SK-N-SH treated with all-trans-retinoic acid at 6 μM for 48 hours (cell line): ENCODE measurements at regions not wholly inside any gene's neighbourhood (a gene's known extent, or its start where the extent isn't known, plus 50 kb on each side); places are given as distances from the start of the nearest gene placed in this dataset.

Experiments used
- ATAC-seq: fragments of 200-7000 bp; cut with Tn5 transposase; 3 replicates; pipeline ENCODE4 v1.9.1; 2020; ENCODE audit warnings: mild to moderate bottlenecking, moderate library complexity
- ARNTL ChIP-seq: fragments of 450-650 bp; formaldehyde crosslinking; IDR thresholded peaks from 2 replicates; pipeline ENCODE4 v1.5.0; 2020; ENCODE audit warnings: low read depth, mild to moderate bottlenecking, moderate library complexity, borderline replicate concordance
- BACH2 ChIP-seq: fragments of 250-450 bp; sonication (Bioruptor Pico); IDR thresholded peaks from 2 replicates; pipeline ENCODE4 v1.9.0; 2021; ENCODE audit warnings: mild to moderate bottlenecking, borderline replicate concordance
- CSDC2 ChIP-seq: fragments of 250-450 bp; sonication (Bioruptor Pico); IDR thresholded peaks from 2 replicates; pipeline ENCODE4 v1.5.0; 2020; ENCODE audit warnings: mild to moderate bottlenecking, moderate library complexity
- ESRRG ChIP-seq: fragments of 250-450 bp; sonication (Bioruptor Pico); IDR thresholded peaks from 2 replicates; pipeline ENCODE4 v1.6.1; 2021; ENCODE audit warnings: mild to moderate bottlenecking
- GLIS3 ChIP-seq: fragments of 250-450 bp; sonication (Bioruptor Pico); IDR thresholded peaks from 2 replicates; pipeline ENCODE4 v1.5.0; 2020; ENCODE audit warnings: mild to moderate bottlenecking, moderate library complexity
- ISL1 ChIP-seq: fragments of 250-450 bp; sonication (Bioruptor Pico); IDR thresholded peaks from 2 replicates; pipeline ENCODE4 v2.1.2; 2022; ENCODE audit warnings: mild to moderate bottlenecking, moderate library complexity
- OSR1 ChIP-seq: fragments of 250-450 bp; sonication (Bioruptor Pico); IDR thresholded peaks from 2 replicates; pipeline ENCODE4 v1.8.0; 2022; ENCODE audit warnings: moderate library complexity, mild to moderate bottlenecking, inconsistent platforms
- POU6F1 ChIP-seq: fragments of 250-450 bp; sonication (Bioruptor Pico); IDR thresholded peaks from 2 replicates; pipeline ENCODE4 v1.8.0; 2021; ENCODE audit warnings: low read depth, mild to moderate bottlenecking, moderate library complexity, borderline replicate concordance
- PPARA ChIP-seq: fragments of 250-450 bp; sonication (Bioruptor Pico); IDR thresholded peaks from 2 replicates; pipeline ENCODE4 v1.5.0; 2020; ENCODE audit warnings: mild to moderate bottlenecking, borderline replicate concordance
- RARB ChIP-seq: fragments of 250-450 bp; sonication (Bioruptor Pico); IDR thresholded peaks from 2 replicates; pipeline ENCODE4 v1.8.0; 2021; ENCODE audit warnings: mild to moderate bottlenecking, moderate library complexity
- SNAI2 ChIP-seq: fragments of 250-450 bp; sonication (Bioruptor Pico); IDR thresholded peaks from 2 replicates; pipeline ENCODE4 v1.5.0; 2020; ENCODE audit warnings: mild to moderate bottlenecking, moderate library complexity
- TCF4 ChIP-seq: fragments of 250-450 bp; sonication (Bioruptor Pico); IDR thresholded peaks from 2 replicates; pipeline ENCODE4 v1.8.0; 2021; ENCODE audit warnings: mild to moderate bottlenecking, moderate library complexity, borderline replicate concordance
- TOX ChIP-seq: fragments of 250-450 bp; sonication (Bioruptor Pico); IDR thresholded peaks from 2 replicates; pipeline ENCODE4 v1.8.0; 2021; ENCODE audit warnings: mild to moderate bottlenecking, moderate library complexity, borderline replicate concordance
- ZFP3 ChIP-seq: fragments of 250-450 bp; sonication (Bioruptor Pico); IDR thresholded peaks from 2 replicates; pipeline ENCODE4 v1.5.0; 2020; ENCODE audit warnings: mild to moderate bottlenecking, moderate library complexity
- ZFP30 ChIP-seq: fragments of 450-650 bp; formaldehyde crosslinking; IDR thresholded peaks from 2 replicates; pipeline ENCODE4 v1.5.0; 2022; ENCODE audit warnings: mild to moderate bottlenecking, moderate library complexity
- ZNF565 ChIP-seq: fragments of 450-650 bp; formaldehyde crosslinking; conservative IDR thresholded peaks from 2 replicates; pipeline ENCODE4 v1.5.0; 2020; ENCODE audit warnings: low read depth, mild to moderate bottlenecking, moderate library complexity
- ZNF70 ChIP-seq: fragments of 450-650 bp; formaldehyde crosslinking; IDR thresholded peaks from 2 replicates; pipeline ENCODE4 v1.5.0; 2020; ENCODE audit warnings: mild to moderate bottlenecking, moderate library complexity
- ZNF8 ChIP-seq: fragments of 450-650 bp; formaldehyde crosslinking; IDR thresholded peaks from 2 replicates; pipeline ENCODE4 v1.5.0; 2020; ENCODE audit warnings: mild to moderate bottlenecking, moderate library complexity
- TF ChIP-seq, protein P1 (sequence below): fragments of 250-450 bp; sonication (Bioruptor Pico); IDR thresholded peaks from 2 replicates; pipeline ENCODE4 v1.5.1; 2021; ENCODE audit warnings: mild to moderate bottlenecking, moderate library complexity
- TF ChIP-seq, protein P2 (sequence below): fragments of 250-450 bp; sonication (Bioruptor Pico); IDR thresholded peaks from 2 replicates; pipeline ENCODE4 v1.5.1; 2020; ENCODE audit warnings: low read depth, mild to moderate bottlenecking, moderate library complexity
- TF ChIP-seq, protein P3 (sequence below): fragments of 250-450 bp; sonication (Bioruptor Pico); IDR thresholded peaks from 2 replicates; pipeline ENCODE4 v1.5.0; 2020; ENCODE audit warnings: mild to moderate bottlenecking, moderate library complexity
- TF ChIP-seq, protein P4 (sequence below): fragments of 250-450 bp; sonication (Bioruptor Pico); IDR thresholded peaks from 2 replicates; pipeline ENCODE4 v1.8.0; 2020; ENCODE audit warnings: mild to moderate bottlenecking, moderate library complexity, borderline replicate concordance

- peak; percentile 36 for ATAC-seq
Measured at GRCh38 chr9:116081435-116082115, 72.0 kb upstream of the PAPPA start.

DNA sequence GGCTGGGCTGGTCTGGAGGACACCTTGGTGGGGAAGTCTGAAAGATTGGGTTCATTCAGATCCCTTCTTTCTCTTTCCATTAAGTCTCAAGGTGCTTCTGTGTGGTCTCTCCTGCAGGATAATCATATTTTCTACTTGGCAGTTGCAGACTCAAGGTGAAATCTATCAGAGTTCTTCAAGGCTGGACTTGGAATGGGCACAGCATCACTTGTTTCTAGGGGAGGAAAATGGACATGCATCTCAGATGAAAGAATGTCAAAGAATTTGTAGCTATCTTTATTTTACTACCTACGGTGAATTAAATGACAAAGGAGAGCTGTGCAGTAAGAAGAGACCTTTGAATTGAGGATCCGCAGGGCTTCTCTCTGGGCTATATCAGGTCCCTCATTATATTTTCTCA lies 69.8 kb upstream of the PAPPA start:
- no peak for ATAC-seq
- TF ChIP-seq CSDC2 (CRISPR knock-in tag) (no peak), ZNF70 (CRISPR knock-in tag) (no peak), OSR1 (no peak), POU6F1 (no peak), ZFP3 (CRISPR knock-in tag) (no peak), ZNF8 (no peak), BACH2 (no peak), PPARA (CRISPR knock-in tag) (no peak), ISL1 (CRISPR knock-in tag) (no peak), ESRRG (no peak), ZNF565 (CRISPR knock-in tag) (no peak), TOX (CRISPR knock-in tag) (no peak), ZFP30 (no peak), TCF4 (CRISPR knock-in tag) (no peak), RARB (CRISPR knock-in tag) (no peak), SNAI2 (CRISPR knock-in tag) (no peak), GLIS3 (no peak)
- TF ChIP-seq, protein P1, sequence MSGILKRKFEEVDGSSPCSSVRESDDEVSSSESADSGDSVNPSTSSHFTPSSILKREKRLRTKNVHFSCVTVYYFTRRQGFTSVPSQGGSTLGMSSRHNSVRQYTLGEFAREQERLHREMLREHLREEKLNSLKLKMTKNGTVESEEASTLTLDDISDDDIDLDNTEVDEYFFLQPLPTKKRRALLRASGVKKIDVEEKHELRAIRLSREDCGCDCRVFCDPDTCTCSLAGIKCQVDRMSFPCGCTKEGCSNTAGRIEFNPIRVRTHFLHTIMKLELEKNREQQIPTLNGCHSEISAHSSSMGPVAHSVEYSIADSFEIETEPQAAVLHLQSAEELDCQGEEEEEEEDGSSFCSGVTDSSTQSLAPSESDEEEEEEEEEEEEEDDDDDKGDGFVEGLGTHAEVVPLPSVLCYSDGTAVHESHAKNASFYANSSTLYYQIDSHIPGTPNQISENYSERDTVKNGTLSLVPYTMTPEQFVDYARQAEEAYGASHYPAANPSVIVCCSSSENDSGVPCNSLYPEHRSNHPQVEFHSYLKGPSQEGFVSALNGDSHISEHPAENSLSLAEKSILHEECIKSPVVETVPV (CRISPR knock-in tag), result no peak
- TF ChIP-seq, protein P2, sequence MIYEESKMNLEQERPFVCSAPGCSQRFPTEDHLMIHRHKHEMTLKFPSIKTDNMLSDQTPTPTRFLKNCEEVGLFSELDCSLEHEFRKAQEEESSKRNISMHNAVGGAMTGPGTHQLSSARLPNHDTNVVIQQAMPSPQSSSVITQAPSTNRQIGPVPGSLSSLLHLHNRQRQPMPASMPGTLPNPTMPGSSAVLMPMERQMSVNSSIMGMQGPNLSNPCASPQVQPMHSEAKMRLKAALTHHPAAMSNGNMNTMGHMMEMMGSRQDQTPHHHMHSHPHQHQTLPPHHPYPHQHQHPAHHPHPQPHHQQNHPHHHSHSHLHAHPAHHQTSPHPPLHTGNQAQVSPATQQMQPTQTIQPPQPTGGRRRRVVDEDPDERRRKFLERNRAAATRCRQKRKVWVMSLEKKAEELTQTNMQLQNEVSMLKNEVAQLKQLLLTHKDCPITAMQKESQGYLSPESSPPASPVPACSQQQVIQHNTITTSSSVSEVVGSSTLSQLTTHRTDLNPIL, result no peak
- TF ChIP-seq, protein P3, sequence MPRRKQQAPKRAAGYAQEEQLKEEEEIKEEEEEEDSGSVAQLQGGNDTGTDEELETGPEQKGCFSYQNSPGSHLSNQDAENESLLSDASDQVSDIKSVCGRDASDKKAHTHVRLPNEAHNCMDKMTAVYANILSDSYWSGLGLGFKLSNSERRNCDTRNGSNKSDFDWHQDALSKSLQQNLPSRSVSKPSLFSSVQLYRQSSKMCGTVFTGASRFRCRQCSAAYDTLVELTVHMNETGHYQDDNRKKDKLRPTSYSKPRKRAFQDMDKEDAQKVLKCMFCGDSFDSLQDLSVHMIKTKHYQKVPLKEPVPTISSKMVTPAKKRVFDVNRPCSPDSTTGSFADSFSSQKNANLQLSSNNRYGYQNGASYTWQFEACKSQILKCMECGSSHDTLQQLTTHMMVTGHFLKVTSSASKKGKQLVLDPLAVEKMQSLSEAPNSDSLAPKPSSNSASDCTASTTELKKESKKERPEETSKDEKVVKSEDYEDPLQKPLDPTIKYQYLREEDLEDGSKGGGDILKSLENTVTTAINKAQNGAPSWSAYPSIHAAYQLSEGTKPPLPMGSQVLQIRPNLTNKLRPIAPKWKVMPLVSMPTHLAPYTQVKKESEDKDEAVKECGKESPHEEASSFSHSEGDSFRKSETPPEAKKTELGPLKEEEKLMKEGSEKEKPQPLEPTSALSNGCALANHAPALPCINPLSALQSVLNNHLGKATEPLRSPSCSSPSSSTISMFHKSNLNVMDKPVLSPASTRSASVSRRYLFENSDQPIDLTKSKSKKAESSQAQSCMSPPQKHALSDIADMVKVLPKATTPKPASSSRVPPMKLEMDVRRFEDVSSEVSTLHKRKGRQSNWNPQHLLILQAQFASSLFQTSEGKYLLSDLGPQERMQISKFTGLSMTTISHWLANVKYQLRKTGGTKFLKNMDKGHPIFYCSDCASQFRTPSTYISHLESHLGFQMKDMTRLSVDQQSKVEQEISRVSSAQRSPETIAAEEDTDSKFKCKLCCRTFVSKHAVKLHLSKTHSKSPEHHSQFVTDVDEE (CRISPR knock-in tag), result no peak

More at GRCh38 chr9:116081435-116082115, 72.0 kb upstream of the PAPPA start:
- TF ChIP-seq ISL1 (CRISPR knock-in tag) (peak; percentile 91), ZNF565 (CRISPR knock-in tag) (no peak), SNAI2 (CRISPR knock-in tag) (no peak), BACH2 (no peak), RARB (CRISPR knock-in tag) (no peak), ZNF8 (no peak), ARNTL (CRISPR knock-in tag) (no peak), ZFP30 (peak; percentile 62)
- TF ChIP-seq, protein P1 (CRISPR knock-in tag), result no peak
- TF ChIP-seq, protein P4, sequence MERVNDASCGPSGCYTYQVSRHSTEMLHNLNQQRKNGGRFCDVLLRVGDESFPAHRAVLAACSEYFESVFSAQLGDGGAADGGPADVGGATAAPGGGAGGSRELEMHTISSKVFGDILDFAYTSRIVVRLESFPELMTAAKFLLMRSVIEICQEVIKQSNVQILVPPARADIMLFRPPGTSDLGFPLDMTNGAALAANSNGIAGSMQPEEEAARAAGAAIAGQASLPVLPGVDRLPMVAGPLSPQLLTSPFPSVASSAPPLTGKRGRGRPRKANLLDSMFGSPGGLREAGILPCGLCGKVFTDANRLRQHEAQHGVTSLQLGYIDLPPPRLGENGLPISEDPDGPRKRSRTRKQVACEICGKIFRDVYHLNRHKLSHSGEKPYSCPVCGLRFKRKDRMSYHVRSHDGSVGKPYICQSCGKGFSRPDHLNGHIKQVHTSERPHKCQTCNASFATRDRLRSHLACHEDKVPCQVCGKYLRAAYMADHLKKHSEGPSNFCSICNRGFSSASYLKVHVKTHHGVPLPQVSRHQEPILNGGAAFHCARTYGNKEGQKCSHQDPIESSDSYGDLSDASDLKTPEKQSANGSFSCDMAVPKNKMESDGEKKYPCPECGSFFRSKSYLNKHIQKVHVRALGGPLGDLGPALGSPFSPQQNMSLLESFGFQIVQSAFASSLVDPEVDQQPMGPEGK, result no peak
